Omental fat pad (tissue), 3 donors: ENCODE measurements at regions not wholly inside any gene's neighbourhood (a gene's known extent, or its start where the extent isn't known, plus 50 kb on each side); places are given as distances from the start of the nearest gene placed in this dataset.

Experiments
- ATAC-seq: fragments of 150-250 bp; one replicate; pipeline ENCODE4 v1.9.1; 2016; ENCODE audit warnings: mild to moderate bottlenecking, moderate library complexity; ENCODE audit not compliant: low FRiP score
- DNase-seq: peaks from one replicate; pipeline ENCODE4 v3.0.0-alpha.2; 2019; ENCODE audit warnings: low spot score
- TF ChIP-seq, protein P1 (sequence below), 3 donors: fragments of 450-650 bp; IDR thresholded peaks; one replicate each; pipeline ENCODE4 v1.5.1; 2016 to 2017; ENCODE audit warnings: antibody characterized with exemption in 3 of 3, mild to moderate bottlenecking in 3 of 3, moderate library complexity in 2 of 3

GRCh38 chr2:207395535-207396251 is 134.1 kb upstream of the CREB1 start:
- ATAC-seq, result no peak
- DNase-seq, result no peak
- TF ChIP-seq, protein P1, sequence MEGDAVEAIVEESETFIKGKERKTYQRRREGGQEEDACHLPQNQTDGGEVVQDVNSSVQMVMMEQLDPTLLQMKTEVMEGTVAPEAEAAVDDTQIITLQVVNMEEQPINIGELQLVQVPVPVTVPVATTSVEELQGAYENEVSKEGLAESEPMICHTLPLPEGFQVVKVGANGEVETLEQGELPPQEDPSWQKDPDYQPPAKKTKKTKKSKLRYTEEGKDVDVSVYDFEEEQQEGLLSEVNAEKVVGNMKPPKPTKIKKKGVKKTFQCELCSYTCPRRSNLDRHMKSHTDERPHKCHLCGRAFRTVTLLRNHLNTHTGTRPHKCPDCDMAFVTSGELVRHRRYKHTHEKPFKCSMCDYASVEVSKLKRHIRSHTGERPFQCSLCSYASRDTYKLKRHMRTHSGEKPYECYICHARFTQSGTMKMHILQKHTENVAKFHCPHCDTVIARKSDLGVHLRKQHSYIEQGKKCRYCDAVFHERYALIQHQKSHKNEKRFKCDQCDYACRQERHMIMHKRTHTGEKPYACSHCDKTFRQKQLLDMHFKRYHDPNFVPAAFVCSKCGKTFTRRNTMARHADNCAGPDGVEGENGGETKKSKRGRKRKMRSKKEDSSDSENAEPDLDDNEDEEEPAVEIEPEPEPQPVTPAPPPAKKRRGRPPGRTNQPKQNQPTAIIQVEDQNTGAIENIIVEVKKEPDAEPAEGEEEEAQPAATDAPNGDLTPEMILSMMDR (IDR thresholded peaks at IDR 0.05), result no peak

- TF ChIP-seq, protein P1 (IDR thresholded peaks at IDR 0.05), result no peak
- DNase-seq (no peak), ATAC-seq (no peak)
Measured at GRCh38 chr2:207397917-207398655, 131.7 kb upstream of the CREB1 start.

DNA sequence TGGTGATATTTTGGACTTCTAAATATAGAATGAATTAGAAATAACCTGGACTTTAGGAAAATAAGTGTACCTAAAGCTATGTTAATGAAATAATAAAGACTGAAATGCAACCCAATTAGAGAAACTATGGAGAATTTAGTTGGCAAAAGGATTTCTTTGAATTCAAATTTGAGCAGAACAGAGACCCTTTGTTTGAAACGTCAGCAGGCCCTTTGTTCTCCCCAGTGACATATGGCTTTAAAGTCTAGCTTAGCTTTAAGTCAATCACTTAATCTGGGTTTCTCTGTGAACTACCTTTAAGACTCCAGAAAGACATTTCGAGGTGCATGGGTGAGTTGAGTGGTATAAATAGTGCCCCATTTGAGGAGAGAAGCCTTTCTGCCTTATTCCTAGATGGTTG is 130.5 kb upstream of the CREB1 start:
- DNase-seq (no peak), ATAC-seq (no peak)
- TF ChIP-seq, protein P1 (IDR thresholded peaks at IDR 0.05), result no peak

DNA sequence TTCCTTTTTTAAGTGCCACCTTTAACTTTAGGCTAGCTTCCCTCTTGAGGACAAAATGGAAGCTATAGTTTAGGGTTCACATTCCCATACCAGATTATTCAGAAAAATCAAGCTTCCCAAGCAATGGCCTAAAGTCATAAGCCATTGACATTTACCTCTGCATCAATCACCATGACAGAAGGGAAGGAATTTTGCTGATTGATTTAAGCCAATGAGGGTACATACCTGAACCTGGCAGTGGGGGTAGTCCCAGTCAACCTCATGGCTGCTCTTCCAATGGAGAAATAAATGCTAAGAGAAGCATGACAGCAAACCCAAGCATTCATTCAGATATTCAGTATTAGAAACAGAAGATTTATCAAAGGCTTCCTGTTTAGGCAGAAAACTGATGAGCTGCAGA is 128.4 kb upstream of the CREB1 start:
- ATAC-seq, result no peak
- DNase-seq, result no peak
- TF ChIP-seq, protein P1 (IDR thresholded peaks at IDR 0.05), result no peak

- DNase-seq, result no peak
- TF ChIP-seq, protein P1 (IDR thresholded peaks at IDR 0.05), result no peak
- peak; percentile 50 for ATAC-seq
Measured at GRCh38 chr2:207403141-207403540, 126.6 kb upstream of the CREB1 start.

- ATAC-seq (peak; percentile 81), DNase-seq (no peak)
- TF ChIP-seq, protein P1 (IDR thresholded peaks at IDR 0.05), result no peak
Measured at GRCh38 chr2:207403950-207404349, 125.8 kb upstream of the CREB1 start.

GRCh38 chr2:207405150-207405549 is 124.6 kb upstream of the CREB1 start:
- DNase-seq (no peak), ATAC-seq (no peak)
- TF ChIP-seq, protein P1 (IDR thresholded peaks at IDR 0.05), result no peak
